H9 (cell line): ENCODE measurements at regions not wholly inside any gene's neighbourhood (a gene's known extent, or its start where the extent isn't known, plus 50 kb on each side); places are given as distances from the start of the nearest gene placed in this dataset.

Experiments
- DNase-seq: peaks from one replicate; pipeline ENCODE4 v3.0.0-alpha.2; 2017
- H2AFZ ChIP-seq: one replicate; pipeline ENCODE4 v1.6.1; 2013; ENCODE audit warnings: mild to moderate bottlenecking, low read length, control low read depth, moderate library complexity
- H2AK5ac ChIP-seq: 2 replicates; pipeline ENCODE4 v1.6.1; 2013; ENCODE audit warnings: low read length, control low read depth, mixed read lengths; ENCODE audit not compliant: insufficient read length
- H2BK120ac ChIP-seq: one replicate; pipeline ENCODE4 v1.6.1; 2013; ENCODE audit warnings: low read depth, mild to moderate bottlenecking, low read length, control low read depth, inconsistent platforms; ENCODE audit not compliant: poor library complexity, severe bottlenecking
- H2BK12ac ChIP-seq: 2 replicates; pipeline ENCODE4 v1.6.1; 2013; ENCODE audit warnings: low read length, control low read depth, mixed read lengths, low read depth; ENCODE audit not compliant: insufficient read length
- H2BK15ac ChIP-seq: 2 replicates; pipeline ENCODE4 v1.6.1; 2013; ENCODE audit warnings: low read depth, low read length, control low read depth
- H2BK20ac ChIP-seq: one replicate; pipeline ENCODE4 v1.6.1; 2013; ENCODE audit warnings: low read depth, mild to moderate bottlenecking, low read length, control low read depth, inconsistent platforms; ENCODE audit not compliant: poor library complexity, severe bottlenecking
- H2BK5ac ChIP-seq: 2 replicates; pipeline ENCODE4 v1.6.1; 2013; ENCODE audit warnings: low read length, control low read depth, mixed read lengths; ENCODE audit not compliant: insufficient read length
- H3K14ac ChIP-seq: 2 replicates; pipeline ENCODE4 v1.6.1; 2013; ENCODE audit warnings: low read length, control low read depth; ENCODE audit not compliant: insufficient read depth
- H3K18ac ChIP-seq: 2 replicates; pipeline ENCODE4 v1.6.1; 2013; ENCODE audit warnings: low read depth, mild to moderate bottlenecking, mixed read lengths, low read length, control low read depth; ENCODE audit not compliant: insufficient read length
- H3K23ac ChIP-seq: 2 replicates; pipeline ENCODE4 v1.6.1; 2013; ENCODE audit warnings: low read length, control low read depth, mixed read lengths, low read depth; ENCODE audit not compliant: insufficient read length
- H3K23me2 ChIP-seq: 2 replicates; pipeline ENCODE4 v1.6.1; 2013; ENCODE audit warnings: low read depth, mild to moderate bottlenecking, mixed read lengths, low read length, control low read depth; ENCODE audit not compliant: insufficient read length, poor library complexity, severe bottlenecking
- H3K27ac ChIP-seq: 2 replicates; pipeline ENCODE4 v1.5.1; 2013; ENCODE audit warnings: low read length, control low read depth, mixed read lengths, low read depth; ENCODE audit not compliant: insufficient read length
- H3K27me3 ChIP-seq: 2 replicates; pipeline ENCODE4 v1.6.1; 2013; ENCODE audit warnings: low read length, control low read depth, inconsistent platforms; ENCODE audit not compliant: insufficient read depth
- H3K4ac ChIP-seq: 2 replicates; pipeline ENCODE4 v1.6.1; 2013; ENCODE audit warnings: low read depth, mild to moderate bottlenecking, control low read depth, inconsistent platforms, low read length, moderate library complexity
- H3K4me1 ChIP-seq: 2 replicates; pipeline ENCODE4 v1.6.1; 2013; ENCODE audit warnings: low read length, control low read depth, inconsistent platforms; ENCODE audit not compliant: insufficient read depth
- H3K4me2 ChIP-seq: 2 replicates; pipeline ENCODE4 v1.6.1; 2013; ENCODE audit warnings: low read length, control low read depth, mixed read lengths; ENCODE audit not compliant: insufficient read length, insufficient read depth
- H3K56ac ChIP-seq: 2 replicates; pipeline ENCODE4 v1.6.1; 2013; ENCODE audit warnings: low read depth, mild to moderate bottlenecking, mixed read lengths, low read length, control low read depth; ENCODE audit not compliant: insufficient read length
- H3K79me1 ChIP-seq: 2 replicates; pipeline ENCODE4 v1.6.1; 2013; ENCODE audit warnings: low read depth, mild to moderate bottlenecking, moderate library complexity, low read length, control low read depth, inconsistent platforms; ENCODE audit not compliant: insufficient read depth, poor library complexity, severe bottlenecking
- H3K79me2 ChIP-seq: 2 replicates; pipeline ENCODE4 v1.6.1; 2013; ENCODE audit warnings: low read length, control low read depth, inconsistent platforms; ENCODE audit not compliant: insufficient read depth
- H3K9ac ChIP-seq: 2 replicates; pipeline ENCODE4 v1.6.1; 2013; ENCODE audit warnings: low read length, control low read depth, mixed read lengths; ENCODE audit not compliant: insufficient read length; ENCODE audit errors: extremely low read depth
- H3K9me3 ChIP-seq: one replicate; pipeline ENCODE4 v1.6.1; 2013; ENCODE audit warnings: low read depth, low read length, inconsistent platforms; ENCODE audit not compliant: control insufficient read depth
- H3T11ph ChIP-seq: one replicate; pipeline ENCODE4 v1.6.1; 2013; ENCODE audit warnings: mild to moderate bottlenecking, low read length, control low read depth, inconsistent platforms
- H4K20me1 ChIP-seq: one replicate; pipeline ENCODE4 v1.6.1; 2013; ENCODE audit not compliant: control insufficient read depth, insufficient read length, insufficient read depth
- H4K5ac ChIP-seq: 2 replicates; pipeline ENCODE4 v1.6.1; 2013; ENCODE audit warnings: low read depth, mild to moderate bottlenecking, mixed read lengths, low read length, control low read depth; ENCODE audit not compliant: insufficient read length
- H4K8ac ChIP-seq: replicated peaks from 2 replicates; pipeline ENCODE4 v1.6.1; 2013; ENCODE audit warnings: low read length, control low read depth, mixed read lengths, low read depth; ENCODE audit not compliant: insufficient read length
- H4K91ac ChIP-seq: 2 replicates; pipeline ENCODE4 v1.6.1; 2013; ENCODE audit warnings: low read depth, mild to moderate bottlenecking, moderate library complexity, mixed read lengths, low read length, control low read depth; ENCODE audit not compliant: insufficient read length
- H3K27ac Mint-ChIP-seq, 3 experiments: 2 replicates in 2 of 3; 3 replicates in 1 of 3; pipeline ENCODE4 v1.8.0; 2020 to 2021; ENCODE audit warnings: mixed read lengths in 3 of 3, mild to moderate bottlenecking in 1 of 3, moderate library complexity in 1 of 3
- H3K27me3 Mint-ChIP-seq: 2 replicates; pipeline ENCODE4 v1.8.0; 2021; ENCODE audit warnings: low read depth, mild to moderate bottlenecking, moderate library complexity, mixed read lengths
- H3K36me3 Mint-ChIP-seq, 3 experiments: 2 replicates in 2 of 3; 3 replicates in 1 of 3; pipeline ENCODE4 v1.8.0; 2020 to 2021; ENCODE audit warnings: low read depth in 3 of 3, mixed read lengths in 3 of 3; ENCODE audit not compliant: insufficient read depth in 1 of 3
- H3K4me1 Mint-ChIP-seq, 2 experiments: 2 replicates each; pipeline ENCODE4 v1.8.0; 2020; ENCODE audit warnings: mixed read lengths in 2 of 2
- H3K4me3 Mint-ChIP-seq, 2 experiments: 2 replicates in 1 of 2; 3 replicates in 1 of 2; pipeline ENCODE4 v1.8.0; 2020 to 2021; ENCODE audit warnings: mild to moderate bottlenecking in 2 of 2, mixed read lengths in 2 of 2, moderate library complexity in 1 of 2
- H3K9me3 Mint-ChIP-seq, 2 experiments: 2 replicates in 1 of 2; 3 replicates in 1 of 2; pipeline ENCODE4 v1.8.0; 2020; ENCODE audit warnings: mild to moderate bottlenecking in 2 of 2, mixed read lengths in 2 of 2, moderate library complexity in 1 of 2
- CTCF ChIP-seq: fragments of 200-600 bp; sonication (generic); conservative IDR thresholded peaks from 3 replicates; pipeline ENCODE4 v1.8.0; 2021; ENCODE audit warnings: antibody characterized with exemption, mild to moderate bottlenecking
- WGBS: extraction: QIAGEN DNeasy Blood & Tissue Kit; methylation state at CpG from one replicate; pipeline ENCODE4 v1.1.7; 2013; ENCODE audit warnings: missing lambda C conversion rate, low lambda C conversion rate, mixed read lengths; ENCODE audit not compliant: insufficient read length; ENCODE audit errors: extremely low coverage; 5-methylcytosine and 5-hydroxymethylcytosine counted together

GRCh38 chr10:113354711-113355110, 198.1 kb upstream of the HABP2 start:
- Histone ChIP-seq H3K23me2 (no peaks in the 10 kb centered on the region), H3K23ac (no peak overlapping the region), H2AFZ (no peak overlapping the region), H2BK120ac (no peak overlapping the region), H2BK20ac (no peak overlapping the region), H4K8ac (no peak overlapping the region), H4K91ac (no peak overlapping the region), H3K18ac (no peak overlapping the region), H3K14ac (no peak overlapping the region), H3K56ac (no peak overlapping the region), H3K27ac (no peak overlapping the region), H3K9ac (no peak overlapping the region), H3K4me2 (no peak overlapping the region), H2BK5ac (no peak overlapping the region), H3K79me1 (no peaks in the 10 kb centered on the region), H3K4ac (no peak overlapping the region), H4K20me1 (no peaks in the 10 kb centered on the region), H4K5ac (no peak overlapping the region), H3K4me1 (no peaks in the 10 kb centered on the region), H2AK5ac (no peak overlapping the region), H3K79me2 (no peaks in the 10 kb centered on the region), H2BK15ac (no peak overlapping the region), H2BK12ac (no peak overlapping the region), H3K27me3 (no peaks in the 10 kb centered on the region), H3T11ph (no peak overlapping the region), H3K9me3 (no peaks in the 10 kb centered on the region)
- TF ChIP-seq CTCF = no peak
- DNase-seq = no peak
- Mint-ChIP-seq H3K27me3 (peaks cover 3% of the 10 kb centered on the region), H3K9me3 (no peaks in the 10 kb centered on the region), H3K27ac (no peak overlapping the region; a peak in 1 of 7 replicates), H3K4me1 (peaks cover 2 to 16% of the 10 kb centered on the region in 2 experiments), H3K4me3 (no peak overlapping the region), H3K36me3 (no peaks in the 10 kb centered on the region)
- WGBS = no CpG with 5 or more reads among the region's 3 CpGs
